Activated naive CD4-positive, alpha-beta T cell treated with anti-CD3 and anti-CD28 coated beads, Interleukin-2, amount 50 U/mL, for 24 hours (primary cell): ENCODE measurements at regions not wholly inside any gene's neighbourhood (a gene's known extent, or its start where the extent isn't known, plus 50 kb on each side); places are given as distances from the start of the nearest gene placed in this dataset.
"Not testable (repeated sequence)": the region's sequence is repeated elsewhere in the genome, so short reads cannot be mapped to it uniquely, and the experiment has no call there.

Source experiments
- H3K27ac Mint-ChIP-seq: one replicate; pipeline ENCODE4 v1.8.0; 2021; ENCODE audit warnings: mild to moderate bottlenecking, mixed read lengths
- H3K27me3 Mint-ChIP-seq: one replicate; pipeline ENCODE4 v1.8.0; 2021; ENCODE audit warnings: mixed read lengths
- H3K36me3 Mint-ChIP-seq: one replicate; pipeline ENCODE4 v1.8.0; 2021; ENCODE audit warnings: mixed read lengths
- H3K4me1 Mint-ChIP-seq: one replicate; pipeline ENCODE4 v1.8.0; 2021; ENCODE audit warnings: mixed read lengths
- H3K4me3 Mint-ChIP-seq: one replicate; pipeline ENCODE4 v1.8.0; 2021; ENCODE audit warnings: mild to moderate bottlenecking, mixed read lengths
- H3K9me3 Mint-ChIP-seq: one replicate; pipeline ENCODE4 v1.8.0; 2021; ENCODE audit warnings: mixed read lengths

GRCh38 chr3:147152476-147152875, 253.9 kb downstream of the ZIC4 start:
- no peak overlapping the region for H3K4me3 Mint-ChIP-seq
- H3K9me3 Mint-ChIP-seq = peaks cover 11% of the 10 kb centered on the region
- H3K27me3 Mint-ChIP-seq = no peaks in the 10 kb centered on the region
- H3K36me3 Mint-ChIP-seq = no peaks in the 10 kb centered on the region
- H3K27ac Mint-ChIP-seq = no peak overlapping the region
- no peaks in the 10 kb centered on the region for H3K4me1 Mint-ChIP-seq

GRCh38 chr3:147141516-147142288, 264.6 kb downstream of the ZIC4 start:
- Mint-ChIP-seq H3K9me3 (peaks cover 4% of the 10 kb centered on the region), H3K27ac (no peak overlapping the region), H3K4me1 (no peaks in the 10 kb centered on the region), H3K27me3 (no peaks in the 10 kb centered on the region), H3K36me3 (no peaks in the 10 kb centered on the region), H3K4me3 (no peak overlapping the region)

DNA sequence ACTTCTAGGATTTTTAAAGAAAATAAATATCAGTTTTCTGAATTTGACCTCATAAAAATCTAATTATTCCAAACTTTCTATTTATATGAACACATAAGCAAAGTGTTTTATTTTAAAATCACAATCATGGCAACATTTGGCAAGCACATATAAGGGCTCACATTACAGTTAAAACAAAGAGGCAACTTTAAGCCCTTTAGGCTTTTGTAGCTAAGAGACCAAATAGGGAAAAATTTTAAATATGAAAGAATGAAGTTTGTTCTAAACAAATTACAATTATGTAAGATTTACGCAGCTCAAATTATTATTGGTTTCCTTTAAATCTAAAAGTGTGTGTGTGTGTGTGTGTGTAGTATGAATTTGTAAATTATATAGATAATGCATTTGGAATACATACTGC, 267.0 kb downstream of the ZIC4 start:
- peaks cover 5% of the 10 kb centered on the region for H3K9me3 Mint-ChIP-seq
- H3K4me1 Mint-ChIP-seq = no peaks in the 10 kb centered on the region
- no peak overlapping the region for H3K27ac Mint-ChIP-seq
- H3K36me3 Mint-ChIP-seq = no peaks in the 10 kb centered on the region
- H3K27me3 Mint-ChIP-seq = no peaks in the 10 kb centered on the region
- H3K4me3 Mint-ChIP-seq = no peak overlapping the region

DNA sequence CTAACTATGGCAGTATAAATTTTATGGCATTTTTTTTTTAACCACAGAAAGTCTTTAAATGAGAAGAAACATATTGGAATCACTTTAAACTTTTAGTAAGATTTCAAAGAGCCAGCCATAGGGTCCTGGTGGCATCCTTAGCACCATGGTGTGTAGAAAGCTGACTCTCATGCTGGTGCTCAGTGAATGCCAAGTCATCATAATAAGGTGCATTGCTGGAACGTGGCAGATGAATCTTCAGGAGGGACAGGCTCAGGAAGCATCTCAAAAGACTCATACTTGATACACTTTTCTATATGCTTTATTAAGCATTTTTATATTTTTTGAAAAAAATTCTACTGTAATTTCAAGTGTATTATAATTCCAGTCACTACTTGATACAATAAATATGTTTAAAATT, 274.2 kb downstream of the ZIC4 start:
- Mint-ChIP-seq H3K4me1 (no peaks in the 10 kb centered on the region), H3K9me3 (peaks cover 10% of the 10 kb centered on the region), H3K36me3 (no peaks in the 10 kb centered on the region), H3K27me3 (no peaks in the 10 kb centered on the region), H3K27ac (no peak overlapping the region), H3K4me3 (no peak overlapping the region)

DNA sequence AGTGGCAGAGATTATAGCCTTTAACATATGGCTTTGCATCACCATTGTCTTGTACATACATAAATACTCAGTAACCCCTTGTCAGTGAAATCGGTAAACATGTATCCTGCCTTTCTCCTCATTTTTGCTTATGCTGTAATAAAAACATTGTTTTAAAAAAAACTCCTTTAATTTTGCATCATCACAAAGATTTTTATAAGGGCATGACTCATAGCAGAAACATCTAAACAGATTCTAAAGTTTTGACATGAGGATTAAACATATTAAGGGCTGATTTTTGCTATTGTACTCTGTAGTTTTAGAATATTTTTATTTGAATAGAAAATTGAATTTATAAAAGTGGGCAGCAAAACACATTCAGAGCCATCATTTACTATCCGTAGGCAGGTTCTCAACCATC, 275.9 kb downstream of the ZIC4 start:
- Mint-ChIP-seq H3K4me1 (no peaks in the 10 kb centered on the region), H3K27ac (no peak overlapping the region), H3K27me3 (no peaks in the 10 kb centered on the region), H3K36me3 (no peaks in the 10 kb centered on the region), H3K9me3 (peaks cover 14% of the 10 kb centered on the region), H3K4me3 (no peak overlapping the region)

DNA sequence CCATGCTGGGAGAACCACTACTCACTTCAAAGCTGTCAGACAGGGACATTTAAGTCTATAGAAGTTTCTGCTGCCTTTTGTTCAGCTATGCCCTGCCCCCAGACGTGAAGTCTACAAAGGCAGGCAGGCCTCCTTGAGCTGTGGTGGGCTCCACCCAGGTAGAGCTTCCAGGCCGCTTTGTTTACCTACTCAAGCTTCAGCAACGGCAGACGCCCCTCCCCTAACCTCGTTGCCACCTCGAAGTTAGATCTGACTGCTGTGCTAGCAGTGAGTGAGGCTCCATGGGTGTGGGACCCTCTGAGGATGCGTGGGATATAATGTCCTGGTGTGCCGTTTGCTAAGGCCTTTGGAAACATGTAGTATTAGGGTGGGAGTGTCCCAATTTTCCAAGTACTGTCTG, 276.7 kb downstream of the ZIC4 start:
- Mint-ChIP-seq H3K27me3 (no peaks in the 10 kb centered on the region), H3K4me1 (no peaks in the 10 kb centered on the region), H3K4me3 (no peak overlapping the region), H3K9me3 (peaks cover 14% of the 10 kb centered on the region), H3K36me3 (no peaks in the 10 kb centered on the region), H3K27ac (no peak overlapping the region)

- H3K9me3 Mint-ChIP-seq = peaks cover 5% of the 10 kb centered on the region
Measured at GRCh38 chr3:147122350-147122749, 284.0 kb downstream of the ZIC4 start.

DNA sequence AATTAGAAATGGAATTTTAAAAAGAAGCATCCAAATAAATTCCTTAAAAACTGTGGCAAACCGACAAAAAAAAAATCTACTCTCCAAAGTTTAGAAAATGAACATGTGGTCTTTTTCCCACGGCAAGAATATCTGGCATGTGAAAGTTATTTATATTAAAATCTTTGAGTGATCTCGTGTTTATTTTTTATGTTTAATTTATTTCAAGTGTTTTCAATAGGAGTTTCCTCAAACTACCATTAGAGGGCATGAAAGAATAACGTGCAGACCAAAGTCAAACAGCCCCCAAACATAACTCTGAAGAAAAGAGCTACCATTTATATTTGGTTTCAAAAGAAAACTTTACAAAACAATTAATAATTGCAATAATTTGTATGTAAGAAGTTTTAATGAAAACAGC, 286.4 kb downstream of the ZIC4 start:
- H3K27me3 Mint-ChIP-seq = no peaks in the 10 kb centered on the region
- no peaks in the 10 kb centered on the region for H3K36me3 Mint-ChIP-seq

More at GRCh38 chr3:147122350-147122749, 284.0 kb downstream of the ZIC4 start:
- Mint-ChIP-seq H3K27ac (no peak overlapping the region), H3K36me3 (no peaks in the 10 kb centered on the region), H3K4me3 (no peak overlapping the region), H3K27me3 (no peaks in the 10 kb centered on the region), H3K4me1 (no peaks in the 10 kb centered on the region)

GRCh38 chr3:147119346-147119745, 287.0 kb downstream of the ZIC4 start:
- Mint-ChIP-seq H3K27ac (no peak overlapping the region), H3K4me1 (no peaks in the 10 kb centered on the region), H3K27me3 (no peaks in the 10 kb centered on the region), H3K36me3 (no peaks in the 10 kb centered on the region), H3K4me3 (no peak overlapping the region), H3K9me3 (no peaks in the 10 kb centered on the region)

More for the DNA sequence above, 286.4 kb downstream of the ZIC4 start:
- Mint-ChIP-seq H3K27ac (no peak overlapping the region), H3K4me1 (no peaks in the 10 kb centered on the region), H3K4me3 (no peak overlapping the region), H3K9me3 (no peaks in the 10 kb centered on the region)

DNA sequence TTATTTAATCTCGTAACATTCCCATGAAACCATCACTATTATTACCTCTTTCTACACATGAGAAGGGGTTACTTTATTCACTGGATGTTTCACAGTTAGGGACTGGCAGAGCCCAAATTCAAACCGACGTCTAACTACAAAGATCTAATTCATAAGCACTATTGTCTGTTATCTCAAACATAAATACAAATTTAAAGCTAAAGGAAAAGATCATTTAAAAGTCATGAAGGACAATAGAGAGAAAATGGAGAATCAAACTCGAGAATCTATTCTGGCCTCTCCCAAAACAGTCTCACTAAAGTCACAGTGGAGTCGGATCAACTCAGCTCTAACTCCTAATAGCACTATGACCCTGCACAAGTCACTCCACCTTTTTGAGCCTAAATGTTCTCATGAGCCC, 287.7 kb downstream of the ZIC4 start:
- Mint-ChIP-seq H3K27me3 (no peaks in the 10 kb centered on the region), H3K4me1 (no peaks in the 10 kb centered on the region), H3K36me3 (no peaks in the 10 kb centered on the region), H3K9me3 (no peaks in the 10 kb centered on the region), H3K4me3 (no peak overlapping the region), H3K27ac (no peak overlapping the region)

- no peak overlapping the region for H3K27ac Mint-ChIP-seq
- no peaks in the 10 kb centered on the region for H3K4me1 Mint-ChIP-seq
- H3K9me3 Mint-ChIP-seq = no peaks in the 10 kb centered on the region
- no peak overlapping the region for H3K4me3 Mint-ChIP-seq
- no peaks in the 10 kb centered on the region for H3K36me3 Mint-ChIP-seq
- no peaks in the 10 kb centered on the region for H3K27me3 Mint-ChIP-seq
Measured at GRCh38 chr3:147117631-147118030, 288.7 kb downstream of the ZIC4 start.

GRCh38 chr3:147113293-147114044, 292.9 kb downstream of the ZIC4 start:
- Mint-ChIP-seq H3K27ac (no peak overlapping the region), H3K4me1 (no peaks in the 10 kb centered on the region), H3K9me3 (peaks cover 6% of the 10 kb centered on the region), H3K4me3 (no peak overlapping the region), H3K27me3 (no peaks in the 10 kb centered on the region), H3K36me3 (no peaks in the 10 kb centered on the region)

- Mint-ChIP-seq H3K36me3 (no peaks in the 10 kb centered on the region), H3K27ac (no peak overlapping the region), H3K9me3 (peaks cover 12% of the 10 kb centered on the region), H3K4me3 (no peak overlapping the region), H3K27me3 (no peaks in the 10 kb centered on the region), H3K4me1 (no peaks in the 10 kb centered on the region)
Measured at GRCh38 chr3:147099076-147099475, 307.3 kb downstream of the ZIC4 start.

GRCh38 chr3:147090461-147090860, 315.9 kb downstream of the ZIC4 start:
- Mint-ChIP-seq H3K4me3 (no peak overlapping the region), H3K9me3 (no peaks in the 10 kb centered on the region), H3K27me3 (no peaks in the 10 kb centered on the region), H3K4me1 (no peaks in the 10 kb centered on the region), H3K36me3 (no peaks in the 10 kb centered on the region), H3K27ac (no peak overlapping the region)

- H3K36me3 Mint-ChIP-seq = no peaks in the 10 kb centered on the region
- no peaks in the 10 kb centered on the region for H3K27me3 Mint-ChIP-seq
- no peak overlapping the region for H3K27ac Mint-ChIP-seq
- H3K9me3 Mint-ChIP-seq = no peaks in the 10 kb centered on the region
- H3K4me1 Mint-ChIP-seq = no peaks in the 10 kb centered on the region
- H3K4me3 Mint-ChIP-seq = no peak overlapping the region
Measured at GRCh38 chr3:147089286-147089685, 317.1 kb downstream of the ZIC4 start.

DNA sequence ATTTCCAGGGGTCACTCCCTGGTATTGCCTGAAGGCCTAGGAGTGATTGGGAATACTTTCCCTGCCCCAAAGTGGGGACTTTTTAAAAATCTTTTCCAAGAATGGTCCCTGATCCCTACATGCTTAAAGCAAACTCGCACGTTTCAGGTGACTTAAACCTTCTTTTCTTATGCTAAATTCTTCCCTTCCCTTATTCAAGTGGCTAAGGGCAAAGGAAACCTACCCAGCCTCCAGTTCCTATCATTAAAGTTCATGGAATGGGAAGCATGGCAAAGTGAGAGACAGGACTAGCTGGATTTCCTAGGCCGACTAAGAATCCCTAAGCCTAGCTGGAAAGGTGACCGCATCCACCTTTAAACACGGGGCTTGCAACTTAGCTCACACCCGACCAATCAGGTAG, 346.8 kb downstream of the ZIC4 start:
- H3K27ac Mint-ChIP-seq, H3K36me3 Mint-ChIP-seq, H3K27me3 Mint-ChIP-seq, H3K4me3 Mint-ChIP-seq, H3K4me1 Mint-ChIP-seq: not testable (repeated sequence)
- H3K9me3 Mint-ChIP-seq = peaks cover 14% of the 10 kb centered on the region
